ENCODE measurements at regions not wholly inside any gene's neighbourhood (a gene's known extent, or its start where the extent isn't known, plus 50 kb on each side); places are given as distances from the start of the nearest gene placed in this dataset.

DNA sequence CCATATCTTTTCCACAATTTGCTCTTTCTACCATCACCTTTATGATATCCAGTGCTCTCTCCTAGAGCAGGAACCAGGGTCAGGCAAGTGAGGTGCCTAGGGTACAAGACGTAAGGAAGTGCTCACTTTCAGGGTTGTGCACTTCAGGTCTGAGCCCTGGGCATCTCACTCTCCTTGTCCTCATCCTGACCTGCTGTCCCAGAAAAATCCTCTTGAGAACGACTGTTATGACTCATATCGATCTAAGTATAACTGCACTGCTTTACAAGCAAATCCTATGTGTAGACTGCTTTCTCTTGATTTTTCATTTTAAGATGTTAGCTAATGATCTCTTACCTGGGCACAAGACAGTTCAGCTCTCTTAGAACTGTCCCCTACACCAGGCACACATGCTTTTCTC is 100.1 kb downstream of the TMEM100 start:
- no peak for DNase-seq
- TF ChIP-seq POLR2A (IDR thresholded peaks at IDR 0.05; ENCODE audit: low read length), result no peak
- TF ChIP-seq GATA1 (IDR thresholded peaks at IDR 0.05; ENCODE audit: low read depth, low read length), result no peak

- no peak for DNase-seq
- TF ChIP-seq POLR2A (IDR thresholded peaks at IDR 0.05; ENCODE audit: low read length) (no peak), GATA1 (IDR thresholded peaks at IDR 0.05; ENCODE audit: low read depth, low read length) (no peak)
These were observed 101.7 kb downstream of the TMEM100 start for GRCh38 chr17:55620945-55621344.

GRCh38 chr17:55620023-55620422 is 102.6 kb downstream of the TMEM100 start:
- no peak for DNase-seq
- TF ChIP-seq POLR2A (IDR thresholded peaks at IDR 0.05; ENCODE audit: low read length), result no peak
- no peak for TF ChIP-seq GATA1 (IDR thresholded peaks at IDR 0.05; ENCODE audit: low read depth, low read length)

- TF ChIP-seq GATA1 (IDR thresholded peaks at IDR 0.05; ENCODE audit: low read depth, low read length), result no peak
- TF ChIP-seq POLR2A (IDR thresholded peaks at IDR 0.05; ENCODE audit: low read length), result no peak
- no peak for DNase-seq
These were observed 105.2 kb downstream of the TMEM100 start for GRCh38 chr17:55617441-55617840.

- TF ChIP-seq GATA1 (IDR thresholded peaks at IDR 0.05; ENCODE audit: low read depth, low read length), result no peak
- TF ChIP-seq POLR2A (IDR thresholded peaks at IDR 0.05; ENCODE audit: low read length), result no peak
- no peak for DNase-seq
These were observed 102.8 kb upstream of the SMIM36 start for GRCh38 chr17:55614061-55614460.

DNA sequence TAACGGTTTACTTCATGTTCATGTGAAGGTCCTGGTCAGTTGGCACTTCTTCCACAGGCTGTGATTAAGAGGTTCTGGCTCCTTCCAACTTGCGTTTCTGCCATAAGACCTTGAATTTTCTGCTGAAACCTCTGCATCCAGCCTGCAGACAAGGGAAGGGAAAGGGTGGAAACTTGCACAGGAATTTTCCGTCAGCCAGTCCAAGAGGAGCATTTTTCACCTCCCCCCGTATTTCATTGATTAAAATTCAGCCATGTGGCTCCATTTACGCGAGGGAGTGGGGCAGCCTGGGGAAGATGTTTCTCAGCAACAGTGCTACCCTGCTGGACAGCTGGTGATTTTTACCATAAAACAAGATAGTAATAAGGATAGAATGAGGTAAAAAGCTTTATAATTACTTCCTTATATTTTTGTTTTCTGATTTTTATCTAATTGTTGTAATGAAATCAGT is 101.5 kb upstream of the SMIM36 start:
- TF ChIP-seq GATA1 (IDR thresholded peaks at IDR 0.05; ENCODE audit: low read depth, low read length) (no peak), POLR2A (IDR thresholded peaks at IDR 0.05; ENCODE audit: low read length) (no peak)
- no peak for DNase-seq

DNA sequence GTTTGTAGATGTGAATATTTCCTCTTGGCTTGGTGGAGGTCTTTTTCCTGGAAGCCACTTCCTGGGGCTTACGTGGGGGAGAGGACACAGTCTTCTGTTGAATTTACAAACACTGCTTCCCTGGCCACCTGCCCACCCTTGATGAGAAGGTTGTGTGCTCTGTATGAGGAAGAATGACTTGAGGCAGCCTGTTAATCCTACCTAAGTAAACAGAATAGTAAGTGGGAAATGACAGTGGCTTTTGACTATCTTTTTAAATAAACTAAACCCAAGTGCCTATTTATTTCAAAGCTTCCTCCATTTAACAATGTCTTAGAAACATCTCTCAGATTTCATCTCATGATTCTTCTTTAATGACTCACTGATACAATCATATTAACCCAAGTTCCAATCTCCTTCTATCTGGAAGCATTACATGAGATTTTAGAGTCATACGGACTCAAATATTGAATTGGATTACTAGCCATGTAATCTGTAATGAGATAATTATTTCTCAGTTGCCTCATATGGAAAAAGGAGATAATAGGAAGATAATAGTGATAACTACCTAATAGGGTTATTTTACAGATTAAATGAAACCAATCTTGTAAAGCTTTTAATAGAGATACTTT is 96.6 kb upstream of the SMIM36 start:
- DNase-seq, result no peak
- no peak for TF ChIP-seq POLR2A (IDR thresholded peaks at IDR 0.05; ENCODE audit: low read length)

DNA sequence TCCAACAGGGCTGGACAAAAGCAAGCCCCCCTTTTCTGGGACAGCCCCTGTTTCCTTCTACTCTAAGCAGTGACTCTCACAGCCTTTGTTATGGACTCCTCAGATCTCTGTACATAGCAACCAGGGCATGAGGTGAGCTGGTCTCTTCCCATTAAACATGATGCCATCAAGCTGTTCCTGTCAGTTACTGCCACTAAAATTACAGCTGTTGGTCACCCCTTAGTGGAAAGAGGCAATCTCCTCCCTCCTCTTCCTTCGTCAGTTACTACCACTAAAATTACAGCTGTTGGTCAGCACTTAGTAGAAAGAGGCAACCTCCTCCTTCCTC is 95.2 kb upstream of the SMIM36 start:
- TF ChIP-seq GATA1 (IDR thresholded peaks at IDR 0.05; ENCODE audit: low read depth, low read length) (no peak), POLR2A (IDR thresholded peaks at IDR 0.05; ENCODE audit: low read length) (no peak)
- DNase-seq, result no peak

DNA sequence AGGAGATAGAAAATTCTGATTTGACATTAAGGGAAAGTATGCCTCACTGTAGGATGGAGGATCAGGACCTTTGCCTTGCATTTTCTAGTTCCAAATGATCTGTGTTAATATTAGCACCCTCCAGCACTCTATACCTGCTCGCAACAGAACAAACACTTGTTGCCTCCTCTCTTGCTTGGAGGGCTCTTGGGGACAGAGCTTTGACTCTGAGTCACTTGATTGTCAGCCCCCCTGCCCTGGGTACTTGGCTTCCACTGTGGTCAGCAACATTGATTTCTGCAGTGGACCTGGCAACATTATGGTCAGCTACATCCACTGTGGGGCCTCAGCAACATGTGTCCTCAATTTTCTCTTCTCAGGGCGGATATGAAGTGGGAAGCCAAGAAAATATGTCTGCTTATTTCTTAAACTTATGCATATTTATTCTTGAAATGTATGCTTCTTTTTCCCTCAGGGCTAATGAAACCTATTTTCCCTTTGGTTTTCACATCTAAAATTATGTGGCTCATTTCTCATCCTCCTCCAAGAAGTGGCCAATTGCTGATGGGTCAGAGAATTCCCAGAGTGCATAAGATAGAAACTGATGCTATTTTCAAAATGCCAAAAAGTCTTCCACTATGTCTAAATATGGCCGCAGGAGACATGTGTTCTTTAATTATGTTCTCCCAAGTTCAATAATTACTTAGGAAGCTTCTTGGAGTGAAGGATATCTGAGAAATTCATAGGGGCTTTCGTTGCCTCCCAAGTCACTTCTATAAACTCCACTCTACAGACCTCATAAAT is 94.6 kb upstream of the SMIM36 start:
- TF ChIP-seq POLR2A (IDR thresholded peaks at IDR 0.05; ENCODE audit: low read length) (no peak), GATA1 (IDR thresholded peaks at IDR 0.05; ENCODE audit: low read depth, low read length) (no peak)
- DNase-seq, result no peak

DNA sequence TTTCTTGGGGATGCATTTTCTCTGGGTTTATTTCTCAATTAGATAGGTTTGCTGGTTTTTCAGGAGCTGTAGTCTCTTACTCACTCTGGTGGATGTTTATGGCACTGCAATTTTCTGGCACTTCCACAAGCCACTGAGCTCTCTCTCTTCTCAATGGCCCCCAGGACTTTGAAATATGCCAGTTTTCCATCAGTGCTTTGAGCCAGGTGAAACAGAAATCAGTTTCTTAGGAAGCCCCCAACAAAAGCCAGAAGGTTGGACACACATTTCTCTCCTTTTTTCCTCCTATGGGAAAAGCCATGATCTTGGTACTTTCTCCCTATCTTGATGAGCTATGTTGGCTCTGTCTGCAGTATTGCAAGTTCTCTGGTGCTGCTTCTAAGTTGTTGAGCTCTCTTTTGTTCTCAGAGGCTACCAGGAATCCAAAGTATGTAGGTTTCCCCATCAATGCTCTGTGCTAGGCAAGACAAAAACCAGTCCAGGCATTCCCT is 90.7 kb upstream of the SMIM36 start:
- peak; percentile 10 to 24 for DNase-seq
- no peak for TF ChIP-seq POLR2A (IDR thresholded peaks at IDR 0.05; ENCODE audit: low read length)
- TF ChIP-seq GATA1 (IDR thresholded peaks at IDR 0.05; ENCODE audit: low read depth, low read length), result no peak

GRCh38 chr17:55598495-55598894 is 87.2 kb upstream of the SMIM36 start:
- peak in 1 of 2 experiments; percentile 4 for DNase-seq
- TF ChIP-seq GATA1 (IDR thresholded peaks at IDR 0.05; ENCODE audit: low read depth, low read length), result no peak

GRCh38 chr17:55588446-55589242 is 77.4 kb upstream of the SMIM36 start:
- TF ChIP-seq GATA1 (IDR thresholded peaks at IDR 0.05; ENCODE audit: low read depth, low read length), result no peak
- no peak for TF ChIP-seq POLR2A (IDR thresholded peaks at IDR 0.05; ENCODE audit: low read length)
- no peak for DNase-seq

- DNase-seq, result no peak
- TF ChIP-seq GATA1 (IDR thresholded peaks at IDR 0.05; ENCODE audit: low read depth, low read length) (no peak), POLR2A (IDR thresholded peaks at IDR 0.05; ENCODE audit: low read length) (no peak)
These were observed 76.4 kb upstream of the SMIM36 start for GRCh38 chr17:55587608-55588139.

DNA sequence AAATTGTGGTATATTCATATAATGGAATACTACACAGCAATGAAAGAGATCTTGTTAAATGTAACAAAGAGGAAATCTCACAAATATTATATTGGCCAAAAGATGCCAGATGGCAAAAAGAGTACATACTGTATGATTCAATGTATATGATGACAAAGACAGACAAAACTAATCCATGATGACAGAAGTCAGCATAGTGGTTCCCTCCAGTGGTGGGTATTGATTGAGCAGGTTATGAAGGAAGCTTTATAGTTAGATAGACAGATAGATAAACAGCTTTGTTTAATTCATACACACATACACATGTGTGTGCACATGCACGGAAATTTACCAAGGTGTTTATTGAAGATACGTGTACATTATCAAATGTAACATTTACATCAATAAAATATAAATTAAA is 74.4 kb upstream of the SMIM36 start:
- DNase-seq, result no peak
- TF ChIP-seq POLR2A (IDR thresholded peaks at IDR 0.05; ENCODE audit: low read length) (no peak), GATA1 (IDR thresholded peaks at IDR 0.05; ENCODE audit: low read depth, low read length) (no peak)

All from erythroblast (primary cell).